ENCODE measurements at regions not wholly inside any gene's neighbourhood (a gene's known extent, or its start where the extent isn't known, plus 50 kb on each side); places are given as distances from the start of the nearest gene placed in this dataset.

- TF ChIP-seq CTCF (IDR thresholded peaks at IDR 0.05 in 4 of 5, conservative IDR thresholded peaks at IDR 0.05 in 1 of 5) (no peak), POLR2A (IDR thresholded peaks at IDR 0.05) (no peak)
Observed at GRCh38 chr3:29195056-29195455, 85.8 kb upstream of the RBMS3 start.

All from gastrocnemius medialis (tissue), 4 donors.